ENCODE measurements at regions not wholly inside any gene's neighbourhood (a gene's known extent, or its start where the extent isn't known, plus 50 kb on each side); places are given as distances from the start of the nearest gene placed in this dataset.

DNA sequence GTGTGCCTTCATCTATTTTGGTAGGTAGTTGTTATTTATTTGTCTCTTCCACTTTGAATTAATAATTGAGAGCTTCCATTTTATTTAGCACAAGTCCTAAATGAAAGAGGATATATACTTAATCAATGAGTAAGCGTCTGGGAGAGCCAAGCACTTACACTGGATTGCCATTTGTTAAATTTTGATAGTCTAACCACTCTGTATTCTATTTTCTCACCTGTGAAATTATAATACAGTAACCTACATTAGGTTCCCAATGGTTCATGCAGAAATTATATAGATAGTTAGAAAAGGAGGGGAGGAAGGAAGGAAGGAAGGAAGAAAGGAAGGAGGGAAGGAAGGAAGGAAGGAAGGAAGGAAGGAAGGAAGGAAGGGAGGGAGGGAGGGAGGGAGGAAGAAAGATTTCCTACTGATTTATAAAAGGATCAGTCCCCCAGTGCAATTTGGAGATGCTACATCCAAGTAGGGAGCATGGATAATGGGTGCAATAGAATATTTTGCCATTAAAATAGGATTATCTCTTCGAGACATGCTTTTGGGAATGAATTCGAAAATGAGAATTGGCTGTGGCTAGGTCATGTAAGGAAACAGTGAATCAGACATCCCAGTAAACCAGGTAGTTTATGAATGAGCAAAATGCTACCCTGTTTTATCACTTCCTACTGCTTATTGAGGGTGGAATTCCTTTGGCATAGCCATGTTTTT is 239.8 kb downstream of the PCDH7 start:
- H3K4me3 ChIP-seq (ENCODE audit: low read length): no peak overlapping the region
- no peak for DNase-seq (ENCODE audit: low read depth)
- TF ChIP-seq, protein P1, sequence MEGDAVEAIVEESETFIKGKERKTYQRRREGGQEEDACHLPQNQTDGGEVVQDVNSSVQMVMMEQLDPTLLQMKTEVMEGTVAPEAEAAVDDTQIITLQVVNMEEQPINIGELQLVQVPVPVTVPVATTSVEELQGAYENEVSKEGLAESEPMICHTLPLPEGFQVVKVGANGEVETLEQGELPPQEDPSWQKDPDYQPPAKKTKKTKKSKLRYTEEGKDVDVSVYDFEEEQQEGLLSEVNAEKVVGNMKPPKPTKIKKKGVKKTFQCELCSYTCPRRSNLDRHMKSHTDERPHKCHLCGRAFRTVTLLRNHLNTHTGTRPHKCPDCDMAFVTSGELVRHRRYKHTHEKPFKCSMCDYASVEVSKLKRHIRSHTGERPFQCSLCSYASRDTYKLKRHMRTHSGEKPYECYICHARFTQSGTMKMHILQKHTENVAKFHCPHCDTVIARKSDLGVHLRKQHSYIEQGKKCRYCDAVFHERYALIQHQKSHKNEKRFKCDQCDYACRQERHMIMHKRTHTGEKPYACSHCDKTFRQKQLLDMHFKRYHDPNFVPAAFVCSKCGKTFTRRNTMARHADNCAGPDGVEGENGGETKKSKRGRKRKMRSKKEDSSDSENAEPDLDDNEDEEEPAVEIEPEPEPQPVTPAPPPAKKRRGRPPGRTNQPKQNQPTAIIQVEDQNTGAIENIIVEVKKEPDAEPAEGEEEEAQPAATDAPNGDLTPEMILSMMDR (conservative IDR thresholded peaks at IDR 0.05; ENCODE audit: low read length): no peak

DNA sequence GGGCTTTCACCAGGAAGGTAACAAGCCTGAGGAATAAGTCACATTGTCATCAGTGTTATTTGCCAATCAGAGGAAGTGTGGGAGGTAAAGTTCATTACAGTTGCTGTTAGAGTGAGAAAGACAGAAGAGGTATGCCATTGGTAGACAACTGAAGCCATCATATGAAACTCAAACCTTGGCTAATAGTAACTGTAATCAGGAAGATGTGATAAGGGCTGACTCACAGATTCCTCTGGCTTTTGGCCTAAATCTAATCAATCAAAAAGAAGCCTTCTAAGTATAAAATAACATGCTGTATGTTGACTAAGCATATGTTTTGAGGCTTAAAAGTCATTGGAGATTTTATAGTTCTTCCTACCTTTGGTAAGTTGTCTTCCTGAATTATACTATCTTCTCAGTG is 242.8 kb downstream of the PCDH7 start:
- DNase-seq (ENCODE audit: low read depth): no peak
- H3K4me3 ChIP-seq (ENCODE audit: low read length): no peak overlapping the region
- TF ChIP-seq, protein P1 (conservative IDR thresholded peaks at IDR 0.05; ENCODE audit: low read length): no peak

DNA sequence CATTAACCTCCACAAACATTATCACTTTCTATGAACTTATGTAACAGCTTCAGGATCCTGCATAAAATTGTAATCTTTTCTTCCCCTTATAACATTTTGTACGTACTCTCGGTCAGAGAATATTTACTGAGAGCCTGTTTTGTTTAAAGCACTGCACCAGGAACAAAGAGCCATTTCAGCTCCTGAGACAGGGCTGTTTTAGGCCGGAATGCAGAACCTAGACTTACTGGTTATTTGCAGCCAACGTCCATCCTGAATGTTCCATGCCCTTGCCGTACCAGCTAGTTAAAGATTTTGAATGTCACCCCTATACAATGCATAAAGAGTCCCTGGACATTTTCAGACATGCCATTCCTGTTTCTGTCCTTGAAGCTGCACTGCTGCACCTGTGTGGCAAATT is 248.8 kb downstream of the PCDH7 start:
- DNase-seq (ENCODE audit: low read depth): no peak
- no peak overlapping the region for H3K4me3 ChIP-seq (ENCODE audit: low read length)
- TF ChIP-seq, protein P1 (conservative IDR thresholded peaks at IDR 0.05; ENCODE audit: low read length): no peak

DNA sequence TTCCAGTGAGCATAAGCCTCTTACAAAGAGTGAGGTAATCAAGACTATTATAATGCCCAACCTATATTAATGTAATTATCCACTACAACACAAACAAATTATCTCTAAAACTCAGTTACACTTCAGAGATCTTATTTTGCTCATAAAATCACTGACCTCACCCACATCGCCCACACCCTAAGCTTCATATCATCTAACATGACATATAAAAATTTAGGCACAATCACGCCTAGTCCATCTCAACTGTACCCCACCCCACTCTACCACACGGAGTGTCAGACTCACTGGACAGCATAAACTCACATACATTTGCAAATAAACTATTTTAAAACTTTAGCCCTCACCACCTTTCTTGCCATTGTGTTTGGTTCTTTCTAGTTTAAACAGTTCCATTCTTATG is 252.4 kb downstream of the PCDH7 start:
- TF ChIP-seq, protein P1 (conservative IDR thresholded peaks at IDR 0.05; ENCODE audit: low read length): no peak
- no peak for DNase-seq (ENCODE audit: low read depth)
- no peak overlapping the region for H3K4me3 ChIP-seq (ENCODE audit: low read length)

DNA sequence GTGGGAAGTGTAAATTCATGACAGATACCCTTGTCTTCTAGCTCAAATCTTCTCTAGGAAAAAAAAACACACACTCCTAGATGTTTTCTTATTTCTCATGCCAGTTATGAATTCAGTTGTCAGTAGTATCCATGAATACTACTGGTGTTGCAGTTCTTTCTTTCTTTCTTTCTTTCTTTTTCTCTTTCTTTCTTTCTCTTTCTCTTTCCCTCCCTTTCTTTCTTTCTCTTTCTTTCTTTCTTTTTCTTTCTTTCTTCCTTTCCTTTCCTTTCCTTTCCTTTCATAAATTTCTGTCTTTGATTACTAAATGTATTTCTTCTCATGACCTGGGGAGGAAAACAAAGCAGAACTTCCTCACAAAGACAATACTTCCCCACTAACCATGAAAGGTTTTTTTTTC is 253.8 kb downstream of the PCDH7 start:
- no peak overlapping the region for H3K4me3 ChIP-seq (ENCODE audit: low read length)
- TF ChIP-seq, protein P1 (conservative IDR thresholded peaks at IDR 0.05; ENCODE audit: low read length): no peak
- DNase-seq (ENCODE audit: low read depth): no peak

DNA sequence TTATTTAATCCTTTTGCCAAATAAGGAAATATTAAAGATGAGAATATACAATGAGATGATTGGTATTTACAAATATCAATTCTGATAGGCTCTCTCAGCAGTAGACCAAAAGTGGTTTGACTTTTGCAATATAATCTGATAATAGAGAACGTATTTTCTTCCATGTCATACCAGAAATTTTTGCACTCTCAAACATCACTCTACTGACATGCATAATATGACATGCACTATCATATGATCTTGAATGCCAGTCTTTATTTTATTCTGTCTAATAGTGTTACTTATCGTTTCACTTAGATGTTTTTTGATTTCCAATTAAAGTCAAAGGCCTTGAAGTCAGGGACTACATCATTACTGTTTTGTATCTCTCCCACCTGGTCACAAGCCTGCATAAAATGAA is 259.2 kb downstream of the PCDH7 start:
- DNase-seq (ENCODE audit: low read depth): no peak
- no peak overlapping the region for H3K4me3 ChIP-seq (ENCODE audit: low read length)
- TF ChIP-seq, protein P1 (conservative IDR thresholded peaks at IDR 0.05; ENCODE audit: low read length): no peak

DNA sequence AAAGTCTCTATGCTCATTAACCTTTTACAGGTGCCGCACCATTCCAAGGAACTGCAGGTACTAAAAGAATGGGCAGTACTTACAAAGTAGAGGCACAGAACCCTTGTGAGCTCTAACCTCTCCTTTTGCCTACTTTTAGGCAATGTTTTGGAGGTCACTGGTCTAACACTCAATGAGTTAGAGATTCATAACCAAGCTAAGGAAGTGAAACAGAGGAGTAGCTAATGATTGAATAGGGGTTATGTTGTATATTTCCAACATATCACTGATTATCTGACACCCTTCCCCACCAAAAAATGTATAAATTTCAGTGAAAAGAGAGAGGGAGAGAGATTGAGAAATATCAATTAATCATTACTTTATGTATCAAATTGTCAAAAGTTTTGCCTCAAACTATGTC is 269.3 kb downstream of the PCDH7 start:
- no peak for DNase-seq (ENCODE audit: low read depth)
- no peak overlapping the region for H3K4me3 ChIP-seq (ENCODE audit: low read length)
- TF ChIP-seq, protein P1 (conservative IDR thresholded peaks at IDR 0.05; ENCODE audit: low read length): no peak
